ENCODE measurements at regions not wholly inside any gene's neighbourhood (a gene's known extent, or its start where the extent isn't known, plus 50 kb on each side); places are given as distances from the start of the nearest gene placed in this dataset.
A peak's percentile ranks its signal among the peaks of the same experiment; 100 is the strongest.
"Not testable (repeated sequence)": the region's sequence is repeated elsewhere in the genome, so short reads cannot be mapped to it uniquely, and the experiment has no call there.

DNA sequence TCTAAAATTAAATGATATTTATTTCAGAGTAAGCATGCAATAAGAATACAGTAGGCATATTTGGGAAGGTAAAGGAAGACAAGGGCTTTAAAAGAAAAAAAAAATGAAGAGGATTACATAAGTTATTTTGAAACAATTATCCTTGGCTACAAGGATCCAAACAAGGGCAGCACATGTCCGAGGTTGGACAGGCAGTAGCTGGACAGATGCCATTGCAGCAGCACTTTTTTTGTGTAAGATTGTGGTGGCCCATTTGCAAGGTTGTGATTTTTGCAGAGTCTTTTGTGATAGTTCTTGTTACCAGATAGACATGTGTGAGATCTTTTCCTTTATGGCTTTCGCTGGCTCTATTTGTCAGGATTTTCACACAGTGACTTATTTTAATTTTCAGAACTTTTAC is 89.4 kb upstream of the COG2 start:
- no peak for DNase-seq (ENCODE audit: unreplicated experiment)
- BruUV-seq (replicated peaks) = no TSS peak
- H3K27ac Mint-ChIP-seq (ENCODE audit: low read depth, unreplicated experiment) = no peak overlapping the region
- POLR2A ChIA-PET = interaction anchor here (0.6 to 1.0 kb wide), 2 partner anchors 16 to 175 kb away, joined by 3 read pairs; no protein-coding TSS in a partner anchor
- peaks cover 19% of the 10 kb centered on the region for H3K27me3 Mint-ChIP-seq (ENCODE audit: insufficient read depth, unreplicated experiment)
- no peaks in the 10 kb centered on the region for H3K4me1 Mint-ChIP-seq (ENCODE audit: insufficient read depth, unreplicated experiment)
- intact Hi-C loops (cut with micrococcal nuclease) = no loop called here
- CTCF ChIA-PET = interaction anchor here (0.6 to 0.7 kb wide), 2 partner anchors 16 to 73 kb away, joined by 4 read pairs; no protein-coding TSS in a partner anchor
- H3K4me3 Mint-ChIP-seq (ENCODE audit: unreplicated experiment) = no peak overlapping the region
- no peaks in the 10 kb centered on the region for H3K36me3 Mint-ChIP-seq (ENCODE audit: insufficient read depth, unreplicated experiment)
- H3K9me3 Mint-ChIP-seq (ENCODE audit: unreplicated experiment) = no peaks in the 10 kb centered on the region
- TF ChIP-seq, protein P1, sequence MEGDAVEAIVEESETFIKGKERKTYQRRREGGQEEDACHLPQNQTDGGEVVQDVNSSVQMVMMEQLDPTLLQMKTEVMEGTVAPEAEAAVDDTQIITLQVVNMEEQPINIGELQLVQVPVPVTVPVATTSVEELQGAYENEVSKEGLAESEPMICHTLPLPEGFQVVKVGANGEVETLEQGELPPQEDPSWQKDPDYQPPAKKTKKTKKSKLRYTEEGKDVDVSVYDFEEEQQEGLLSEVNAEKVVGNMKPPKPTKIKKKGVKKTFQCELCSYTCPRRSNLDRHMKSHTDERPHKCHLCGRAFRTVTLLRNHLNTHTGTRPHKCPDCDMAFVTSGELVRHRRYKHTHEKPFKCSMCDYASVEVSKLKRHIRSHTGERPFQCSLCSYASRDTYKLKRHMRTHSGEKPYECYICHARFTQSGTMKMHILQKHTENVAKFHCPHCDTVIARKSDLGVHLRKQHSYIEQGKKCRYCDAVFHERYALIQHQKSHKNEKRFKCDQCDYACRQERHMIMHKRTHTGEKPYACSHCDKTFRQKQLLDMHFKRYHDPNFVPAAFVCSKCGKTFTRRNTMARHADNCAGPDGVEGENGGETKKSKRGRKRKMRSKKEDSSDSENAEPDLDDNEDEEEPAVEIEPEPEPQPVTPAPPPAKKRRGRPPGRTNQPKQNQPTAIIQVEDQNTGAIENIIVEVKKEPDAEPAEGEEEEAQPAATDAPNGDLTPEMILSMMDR (IDR thresholded peaks at IDR 0.05; ENCODE audit: unreplicated experiment) = no peak

DNA sequence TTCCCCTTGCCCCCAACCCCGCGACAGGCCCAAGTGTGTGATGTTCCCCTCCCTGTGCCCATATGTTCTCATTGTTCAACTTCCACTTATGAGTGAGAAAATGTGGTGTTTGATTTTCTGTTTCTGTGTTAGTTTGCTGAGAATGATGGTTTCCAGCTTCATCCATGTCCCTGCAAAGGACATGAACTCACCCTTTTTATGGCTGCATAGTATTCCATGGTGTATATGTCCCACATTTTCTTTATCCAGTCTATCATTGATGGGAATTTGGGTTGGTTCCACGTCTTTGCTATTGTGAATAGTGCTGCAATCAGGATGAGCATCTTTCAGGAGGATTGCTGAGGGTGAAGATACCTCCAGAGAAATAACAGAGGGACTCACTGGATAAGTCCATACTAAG is 91.3 kb upstream of the COG2 start:
- H3K4me1 Mint-ChIP-seq (ENCODE audit: insufficient read depth, unreplicated experiment); H3K36me3 Mint-ChIP-seq (ENCODE audit: insufficient read depth, unreplicated experiment); H3K9me3 Mint-ChIP-seq (ENCODE audit: unreplicated experiment); BruUV-seq (replicated peaks); H3K4me3 Mint-ChIP-seq (ENCODE audit: unreplicated experiment); CTCF ChIA-PET; intact Hi-C loops (cut with micrococcal nuclease); DNase-seq (ENCODE audit: unreplicated experiment); H3K27ac Mint-ChIP-seq (ENCODE audit: low read depth, unreplicated experiment): not testable (repeated sequence)
- H3K27me3 Mint-ChIP-seq (ENCODE audit: insufficient read depth, unreplicated experiment) = peaks cover 18% of the 10 kb centered on the region
- POLR2A ChIA-PET = interaction anchor here (1.6 kb wide), 1 partner anchor 10 kb away, joined by 5 read pairs; no protein-coding TSS in a partner anchor

DNA sequence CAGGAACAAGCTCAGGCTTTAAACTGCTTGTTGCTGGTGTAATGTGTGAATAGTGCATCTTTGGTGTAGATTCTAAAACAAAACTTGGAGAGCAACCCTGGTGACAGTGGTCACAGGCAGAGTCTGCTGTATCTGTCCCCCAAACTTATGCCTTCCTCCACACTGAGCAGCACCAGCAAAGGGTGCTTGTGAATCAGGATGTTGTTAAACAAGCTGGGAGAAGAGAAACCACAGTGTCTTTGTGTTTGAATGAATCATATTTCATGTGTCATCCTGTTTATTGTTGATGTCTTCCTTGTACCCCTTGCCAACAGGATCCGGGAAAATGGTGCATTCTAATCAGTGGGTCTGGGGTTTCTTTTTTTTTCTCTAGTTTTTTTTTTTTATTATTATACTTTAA is 91.9 kb upstream of the COG2 start:
- peak; percentile 65 for DNase-seq (ENCODE audit: unreplicated experiment)
- no TSS peak for BruUV-seq (replicated peaks)
- no peaks in the 10 kb centered on the region for H3K4me1 Mint-ChIP-seq (ENCODE audit: insufficient read depth, unreplicated experiment)
- H3K27ac Mint-ChIP-seq (ENCODE audit: low read depth, unreplicated experiment) = no peak overlapping the region
- TF ChIP-seq, protein P1 (IDR thresholded peaks at IDR 0.05; ENCODE audit: unreplicated experiment) = no peak
- no peaks in the 10 kb centered on the region for H3K36me3 Mint-ChIP-seq (ENCODE audit: insufficient read depth, unreplicated experiment)
- POLR2A ChIA-PET = interaction anchor here (0.6 to 1.6 kb wide), 2 partner anchors 10 to 925 kb away, joined by 3 to 5 read pairs; no protein-coding TSS in a partner anchor
- H3K9me3 Mint-ChIP-seq (ENCODE audit: unreplicated experiment) = no peaks in the 10 kb centered on the region
- intact Hi-C loops (cut with micrococcal nuclease) = no loop called here
- H3K27me3 Mint-ChIP-seq (ENCODE audit: insufficient read depth, unreplicated experiment) = peaks cover 18% of the 10 kb centered on the region
- CTCF ChIA-PET = no interaction called here
- H3K4me3 Mint-ChIP-seq (ENCODE audit: unreplicated experiment) = no peak overlapping the region

DNA sequence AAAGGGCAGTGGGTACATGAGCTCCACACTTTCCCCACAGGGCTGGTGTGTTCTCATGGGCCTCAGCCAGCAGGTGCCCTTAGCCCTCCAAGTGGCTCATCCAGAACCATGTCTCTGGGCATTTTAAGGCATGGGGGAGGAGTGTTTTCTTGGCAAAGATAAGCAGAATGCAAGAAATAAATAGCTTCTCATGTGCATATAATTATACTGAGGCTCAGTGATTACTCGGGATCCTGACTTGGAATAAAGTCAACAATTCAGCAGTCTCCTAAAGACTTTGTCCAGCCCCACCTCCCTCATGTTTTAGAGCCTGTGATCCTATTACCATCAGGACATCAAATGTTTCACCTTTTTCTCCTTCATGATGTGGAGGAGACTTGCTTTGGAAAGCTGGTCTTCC is 92.7 kb upstream of the COG2 start:
- CTCF ChIA-PET = interaction anchor here (0.6 kb wide), 1 partner anchor 248 kb away, joined by 3 read pairs; no protein-coding TSS in a partner anchor
- no peak for DNase-seq (ENCODE audit: unreplicated experiment)
- Mint-ChIP-seq H3K27me3 (ENCODE audit: insufficient read depth, unreplicated experiment) (peaks cover 18% of the 10 kb centered on the region), H3K9me3 (ENCODE audit: unreplicated experiment) (no peaks in the 10 kb centered on the region), H3K4me1 (ENCODE audit: insufficient read depth, unreplicated experiment) (no peaks in the 10 kb centered on the region), H3K4me3 (ENCODE audit: unreplicated experiment) (no peak overlapping the region), H3K27ac (ENCODE audit: low read depth, unreplicated experiment) (no peak overlapping the region), H3K36me3 (ENCODE audit: insufficient read depth, unreplicated experiment) (no peaks in the 10 kb centered on the region)
- POLR2A ChIA-PET = interaction anchor here (0.5 to 1.6 kb wide), 4 partner anchors 8 to 925 kb away, joined by 3 to 5 read pairs (median 4); no protein-coding TSS in a partner anchor
- TF ChIP-seq, protein P1 (IDR thresholded peaks at IDR 0.05; ENCODE audit: unreplicated experiment) = no peak
- BruUV-seq (replicated peaks) = no TSS peak
- intact Hi-C loops (cut with micrococcal nuclease) = no loop called here

All from MCF 10A (cell line).